Left ventricle myocardium inferior (tissue), 1 donor: ENCODE measurements at regions not wholly inside any gene's neighbourhood (a gene's known extent, or its start where the extent isn't known, plus 50 kb on each side); places are given as distances from the start of the nearest gene placed in this dataset.

Experiments used
- DNase-seq: peaks from one replicate; pipeline ENCODE4 v3.0.0-alpha.2; 2020
- H3K27ac ChIP-seq: fragments of 200-600 bp; replicated peaks from 2 replicates; pipeline ENCODE4 v1.8.0; 2021
- H3K27me3 ChIP-seq: fragments of 200-600 bp; 2 replicates; pipeline ENCODE4 v1.8.0; 2021; ENCODE audit warnings: low read depth
- H3K36me3 ChIP-seq: fragments of 200-600 bp; 2 replicates; pipeline ENCODE4 v1.8.0; 2021
- H3K4me1 ChIP-seq: fragments of 200-600 bp; 2 replicates; pipeline ENCODE4 v1.8.0; 2021
- H3K4me3 ChIP-seq: fragments of 200-600 bp; 2 replicates; pipeline ENCODE4 v1.8.0; 2021; ENCODE audit warnings: mild to moderate bottlenecking, moderate library complexity
- H3K9me3 ChIP-seq: fragments of 200-600 bp; replicated peaks from 2 replicates; pipeline ENCODE4 v1.8.0; 2021
- intact Hi-C: fragments of 100-400 bp; cut with micrococcal nuclease; formaldehyde crosslinking; loops from one replicate; pipeline ENCODE4 v1.11.0; 2022
- TF ChIP-seq, protein P1 (sequence below): fragments of 200-600 bp; IDR thresholded peaks from 2 replicates; pipeline ENCODE4 v1.8.0; 2021; ENCODE audit warnings: antibody characterized with exemption, mild to moderate bottlenecking, borderline replicate concordance
- donor health status: DM: no; HTN: yes; CAD: no; lungs with severe emphysema.

DNA sequence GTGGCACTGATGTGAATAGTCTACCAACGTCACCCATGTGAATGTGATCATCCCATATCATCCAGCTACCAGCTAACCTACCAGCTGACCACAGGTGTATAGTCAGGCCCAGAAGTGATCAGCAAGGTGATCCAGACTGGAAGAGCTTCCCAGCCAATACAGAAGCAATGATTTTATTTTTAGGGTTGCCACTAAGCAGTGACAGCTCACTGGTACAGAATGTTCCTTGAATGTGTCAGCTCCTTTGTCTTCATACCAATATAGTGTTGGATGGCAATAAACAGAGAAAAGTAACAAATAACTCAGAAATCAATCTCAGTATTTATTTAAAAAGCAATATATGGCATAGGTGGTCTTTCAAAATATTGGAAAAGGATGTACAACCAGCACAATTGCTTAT lies 361.8 kb upstream of the CPEB2 start:
- no peaks in the 10 kb centered on the region for H3K9me3 ChIP-seq
- H3K4me1 ChIP-seq, result peaks cover 10% of the 10 kb centered on the region
- TF ChIP-seq, protein P1, sequence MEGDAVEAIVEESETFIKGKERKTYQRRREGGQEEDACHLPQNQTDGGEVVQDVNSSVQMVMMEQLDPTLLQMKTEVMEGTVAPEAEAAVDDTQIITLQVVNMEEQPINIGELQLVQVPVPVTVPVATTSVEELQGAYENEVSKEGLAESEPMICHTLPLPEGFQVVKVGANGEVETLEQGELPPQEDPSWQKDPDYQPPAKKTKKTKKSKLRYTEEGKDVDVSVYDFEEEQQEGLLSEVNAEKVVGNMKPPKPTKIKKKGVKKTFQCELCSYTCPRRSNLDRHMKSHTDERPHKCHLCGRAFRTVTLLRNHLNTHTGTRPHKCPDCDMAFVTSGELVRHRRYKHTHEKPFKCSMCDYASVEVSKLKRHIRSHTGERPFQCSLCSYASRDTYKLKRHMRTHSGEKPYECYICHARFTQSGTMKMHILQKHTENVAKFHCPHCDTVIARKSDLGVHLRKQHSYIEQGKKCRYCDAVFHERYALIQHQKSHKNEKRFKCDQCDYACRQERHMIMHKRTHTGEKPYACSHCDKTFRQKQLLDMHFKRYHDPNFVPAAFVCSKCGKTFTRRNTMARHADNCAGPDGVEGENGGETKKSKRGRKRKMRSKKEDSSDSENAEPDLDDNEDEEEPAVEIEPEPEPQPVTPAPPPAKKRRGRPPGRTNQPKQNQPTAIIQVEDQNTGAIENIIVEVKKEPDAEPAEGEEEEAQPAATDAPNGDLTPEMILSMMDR, result no peak
- no peaks in the 10 kb centered on the region for H3K36me3 ChIP-seq
- no peaks in the 10 kb centered on the region for H3K27me3 ChIP-seq
- H3K4me3 ChIP-seq, result no peak overlapping the region
- no peak for DNase-seq
- H3K27ac ChIP-seq, result no peak overlapping the region
- intact Hi-C loops, result no loop called here

DNA sequence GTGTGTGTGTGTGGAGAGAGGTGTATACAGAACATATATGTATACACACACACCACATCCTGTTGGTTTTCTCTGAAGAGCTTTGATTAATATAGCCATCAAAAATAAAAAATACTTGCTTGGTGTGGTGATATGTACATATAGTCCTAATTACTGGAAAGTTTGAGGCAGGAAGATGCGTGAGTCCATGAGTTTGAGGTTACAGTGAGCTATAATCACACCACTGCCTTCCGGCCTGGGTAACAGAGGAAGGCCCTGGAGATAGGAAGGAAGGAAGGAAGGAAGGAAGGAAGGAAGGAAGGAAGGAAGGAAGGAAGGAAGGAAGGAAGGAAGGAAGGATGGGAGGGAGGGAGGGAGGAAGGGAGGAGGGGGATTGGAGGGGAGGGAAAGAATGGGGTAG lies 360.4 kb upstream of the CPEB2 start:
- Histone ChIP-seq H3K27me3 (no peaks in the 10 kb centered on the region), H3K27ac (no peak overlapping the region), H3K36me3 (no peaks in the 10 kb centered on the region), H3K9me3 (no peaks in the 10 kb centered on the region), H3K4me1 (peaks cover 10% of the 10 kb centered on the region), H3K4me3 (no peak overlapping the region)
- TF ChIP-seq, protein P1, result no peak
- intact Hi-C loops, result no loop called here
- DNase-seq, result no peak

DNA sequence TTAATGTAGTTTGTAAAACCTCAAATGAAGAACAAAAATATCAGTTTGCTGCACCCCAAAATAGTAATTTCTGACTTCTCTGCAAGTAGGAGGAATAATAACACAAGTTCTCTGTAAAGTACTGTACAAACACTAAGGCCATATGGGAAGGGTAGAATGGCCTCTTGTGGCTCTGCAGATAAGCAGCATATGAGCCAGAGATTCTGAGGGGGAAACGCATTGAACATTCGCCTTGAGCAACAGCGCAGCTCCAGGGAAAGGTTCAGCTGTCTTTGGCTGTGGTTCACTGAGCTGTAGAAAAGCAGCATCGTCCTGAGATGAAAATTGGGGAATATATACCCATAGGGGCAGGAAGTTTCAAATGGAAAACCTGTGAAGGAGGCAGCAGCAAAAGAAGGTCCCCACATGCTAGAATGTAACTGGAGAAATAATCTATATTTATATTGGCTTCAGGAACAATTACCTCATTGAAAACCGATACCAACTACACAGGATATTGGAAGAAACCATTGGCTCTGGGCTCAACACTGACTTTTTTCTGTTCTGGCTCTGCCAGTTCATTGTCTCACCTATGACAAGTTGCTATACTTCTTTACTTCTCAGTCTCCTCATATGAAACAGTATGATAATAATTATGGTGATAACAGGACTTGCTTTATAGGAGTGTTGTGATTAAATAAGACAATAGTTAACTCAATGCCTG lies 357.6 kb upstream of the CPEB2 start:
- no peak overlapping the region for H3K27ac ChIP-seq
- intact Hi-C loops, result no loop called here
- TF ChIP-seq, protein P1, result no peak
- DNase-seq, result no peak
- no peak overlapping the region for H3K4me3 ChIP-seq
- peaks cover 10% of the 10 kb centered on the region for H3K4me1 ChIP-seq
- H3K27me3 ChIP-seq, result no peaks in the 10 kb centered on the region
- no peaks in the 10 kb centered on the region for H3K36me3 ChIP-seq
- H3K9me3 ChIP-seq, result no peaks in the 10 kb centered on the region

DNA sequence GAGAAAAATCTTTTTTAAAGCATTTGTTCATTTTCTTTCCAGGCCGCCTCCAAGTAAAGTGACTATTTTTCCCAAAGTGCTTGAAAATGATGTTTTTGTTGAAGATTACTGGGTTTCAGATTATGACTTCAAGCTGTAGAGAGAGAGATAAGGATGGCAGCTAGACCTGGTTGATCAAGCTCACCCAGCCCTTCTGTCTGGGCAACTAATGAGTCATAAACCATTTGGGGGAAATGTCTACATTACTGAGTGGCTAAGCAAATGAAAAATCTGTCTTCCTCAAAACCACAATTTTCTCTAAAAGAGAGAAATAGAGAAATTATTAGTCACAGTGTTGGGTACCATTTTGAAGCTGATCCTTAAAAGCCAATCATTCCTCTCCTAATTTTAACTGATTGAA lies 355.4 kb upstream of the CPEB2 start:
- Histone ChIP-seq H3K4me3 (no peak overlapping the region), H3K27me3 (no peaks in the 10 kb centered on the region), H3K4me1 (no peaks in the 10 kb centered on the region), H3K9me3 (no peaks in the 10 kb centered on the region), H3K27ac (no peak overlapping the region), H3K36me3 (no peaks in the 10 kb centered on the region)
- no peak for DNase-seq
- TF ChIP-seq, protein P1, result no peak
- intact Hi-C loops, result no loop called here

DNA sequence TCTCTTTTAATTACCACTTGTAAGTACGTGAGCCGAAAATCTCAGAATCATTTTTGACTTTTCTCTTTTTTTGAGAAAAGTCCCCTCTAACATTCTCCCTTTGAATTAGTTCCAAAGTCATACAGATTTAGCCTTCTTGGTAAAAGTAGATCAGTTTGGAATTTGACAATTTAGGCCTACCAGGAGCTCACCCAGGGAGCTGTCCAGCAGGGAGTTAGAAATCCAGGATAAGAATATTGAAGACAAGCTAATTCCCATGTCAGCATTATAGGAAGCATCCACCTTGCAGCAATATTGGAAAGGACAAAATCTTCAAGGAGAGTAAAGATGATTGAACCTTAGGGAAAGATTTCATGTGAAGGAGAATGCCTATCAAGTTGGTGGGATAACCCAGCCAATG lies 352.2 kb upstream of the CPEB2 start:
- Histone ChIP-seq H3K36me3 (no peaks in the 10 kb centered on the region), H3K9me3 (peaks cover 5% of the 10 kb centered on the region), H3K4me1 (no peaks in the 10 kb centered on the region), H3K27ac (no peak overlapping the region), H3K4me3 (no peak overlapping the region), H3K27me3 (no peaks in the 10 kb centered on the region)
- intact Hi-C loops, result no loop called here
- DNase-seq, result no peak
- TF ChIP-seq, protein P1, result no peak
